WTC11 (cell line): ENCODE measurements at regions not wholly inside any gene's neighbourhood (a gene's known extent, or its start where the extent isn't known, plus 50 kb on each side); places are given as distances from the start of the nearest gene placed in this dataset.

Experiments
- ELF4 ChIP-seq: sonication (generic); formaldehyde crosslinking; IDR thresholded peaks from 2 replicates; pipeline ENCODE4 v1.8.1; 2022; ENCODE audit warnings: low read depth, mild to moderate bottlenecking, moderate library complexity, missing genetic modification reagents
- FOXJ3 ChIP-seq: sonication (generic); formaldehyde crosslinking; IDR thresholded peaks from 2 replicates; pipeline ENCODE4 v1.9.0; 2021; ENCODE audit warnings: missing genetic modification reagents, mild to moderate bottlenecking, borderline replicate concordance
- TCF7 ChIP-seq: sonication (generic); formaldehyde crosslinking; IDR thresholded peaks from 2 replicates; pipeline ENCODE4 v1.8.0; 2022; ENCODE audit warnings: mild to moderate bottlenecking, low read depth, missing genetic modification reagents, moderate library complexity
- TF ChIP-seq, protein P1 (sequence below): fragments of 200-600 bp; IDR thresholded peaks from 2 replicates; pipeline ENCODE4 v1.8.0; 2022; ENCODE audit warnings: antibody characterized with exemption

DNA sequence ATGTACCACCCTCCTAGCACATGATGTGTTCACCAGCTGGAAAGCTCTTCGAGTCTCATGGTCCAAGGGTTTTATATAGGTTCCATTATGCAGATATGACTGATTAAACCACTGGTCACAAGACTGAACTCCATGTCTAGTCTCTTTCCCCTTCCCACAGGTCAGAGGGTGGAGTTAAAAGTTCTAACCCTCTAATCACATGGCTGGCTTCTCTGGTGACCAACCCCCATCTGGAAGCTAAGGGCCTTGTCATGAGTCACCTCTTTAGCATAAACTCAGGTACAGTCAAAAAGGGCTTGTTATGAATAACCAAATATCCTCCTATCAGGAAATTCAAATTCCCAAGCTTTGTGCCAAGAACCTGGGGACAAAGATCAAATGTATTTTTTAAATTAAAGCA lies 52.0 kb upstream of the KLHL31 start:
- TF ChIP-seq TCF7 (CRISPR knock-in tag) (no peak), FOXJ3 (CRISPR knock-in tag) (no peak), ELF4 (no peak)
- TF ChIP-seq, protein P1, sequence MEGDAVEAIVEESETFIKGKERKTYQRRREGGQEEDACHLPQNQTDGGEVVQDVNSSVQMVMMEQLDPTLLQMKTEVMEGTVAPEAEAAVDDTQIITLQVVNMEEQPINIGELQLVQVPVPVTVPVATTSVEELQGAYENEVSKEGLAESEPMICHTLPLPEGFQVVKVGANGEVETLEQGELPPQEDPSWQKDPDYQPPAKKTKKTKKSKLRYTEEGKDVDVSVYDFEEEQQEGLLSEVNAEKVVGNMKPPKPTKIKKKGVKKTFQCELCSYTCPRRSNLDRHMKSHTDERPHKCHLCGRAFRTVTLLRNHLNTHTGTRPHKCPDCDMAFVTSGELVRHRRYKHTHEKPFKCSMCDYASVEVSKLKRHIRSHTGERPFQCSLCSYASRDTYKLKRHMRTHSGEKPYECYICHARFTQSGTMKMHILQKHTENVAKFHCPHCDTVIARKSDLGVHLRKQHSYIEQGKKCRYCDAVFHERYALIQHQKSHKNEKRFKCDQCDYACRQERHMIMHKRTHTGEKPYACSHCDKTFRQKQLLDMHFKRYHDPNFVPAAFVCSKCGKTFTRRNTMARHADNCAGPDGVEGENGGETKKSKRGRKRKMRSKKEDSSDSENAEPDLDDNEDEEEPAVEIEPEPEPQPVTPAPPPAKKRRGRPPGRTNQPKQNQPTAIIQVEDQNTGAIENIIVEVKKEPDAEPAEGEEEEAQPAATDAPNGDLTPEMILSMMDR, result no peak
